ENCODE measurements at regions not wholly inside any gene's neighbourhood (a gene's known extent, or its start where the extent isn't known, plus 50 kb on each side); places are given as distances from the start of the nearest gene placed in this dataset.

DNA sequence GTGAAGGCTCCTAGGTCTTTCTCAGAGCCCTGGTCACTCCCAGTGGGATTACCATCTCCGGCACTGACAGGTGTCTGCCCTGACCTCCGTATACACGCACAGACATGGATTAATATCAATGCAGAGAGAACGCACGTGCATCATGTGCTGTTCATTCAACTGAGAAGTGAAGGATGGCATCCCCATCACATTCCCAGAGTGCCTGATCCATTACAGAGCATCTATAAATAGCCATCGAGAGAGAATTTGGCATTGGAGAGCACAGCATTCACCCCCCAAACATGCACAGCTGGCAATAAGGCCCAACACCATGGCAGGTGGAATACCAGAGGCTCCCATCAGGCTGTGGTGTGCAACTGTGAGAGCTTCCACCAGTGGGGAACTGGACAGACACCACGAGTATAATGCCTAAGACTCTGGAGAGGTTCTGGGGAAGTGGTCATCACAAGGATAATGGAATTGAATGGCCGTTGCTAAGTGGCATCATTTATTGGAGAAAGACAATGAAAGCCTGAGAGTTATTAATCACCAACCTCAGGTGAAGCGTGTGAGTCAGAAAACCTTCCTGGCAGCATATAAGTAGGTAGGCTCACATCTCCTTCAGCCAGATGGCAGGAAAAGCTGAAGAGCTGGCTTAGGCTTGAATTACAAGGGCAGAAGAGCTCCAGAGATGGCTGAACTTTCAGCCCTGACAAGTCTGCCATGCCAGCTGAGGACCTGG, 244.5 kb upstream of the ID2 start:
- TF ChIP-seq EZH2 (IDR thresholded peaks at IDR 0.05; ENCODE audit: insufficient read depth, poor library complexity, severe bottlenecking) (no peak), EZH2phosphoT487 (IDR thresholded peaks at IDR 0.05; ENCODE audit: insufficient read depth, low read depth) (no peak)

All from GM23248 (cell line).